Limb (tissue), 2 donors: ENCODE measurements at regions not wholly inside any gene's neighbourhood (a gene's known extent, or its start where the extent isn't known, plus 50 kb on each side); places are given as distances from the start of the nearest gene placed in this dataset.
"Not testable (repeated sequence)": the region's sequence is repeated elsewhere in the genome, so short reads cannot be mapped to it uniquely, and the experiment has no call there.

Experiments
- DNase-seq, 2 donors: peaks; one replicate each; pipeline ENCODE4 v3.0.0-alpha.2; 2016; ENCODE audit errors: extremely low spot score in 2 of 2

DNA sequence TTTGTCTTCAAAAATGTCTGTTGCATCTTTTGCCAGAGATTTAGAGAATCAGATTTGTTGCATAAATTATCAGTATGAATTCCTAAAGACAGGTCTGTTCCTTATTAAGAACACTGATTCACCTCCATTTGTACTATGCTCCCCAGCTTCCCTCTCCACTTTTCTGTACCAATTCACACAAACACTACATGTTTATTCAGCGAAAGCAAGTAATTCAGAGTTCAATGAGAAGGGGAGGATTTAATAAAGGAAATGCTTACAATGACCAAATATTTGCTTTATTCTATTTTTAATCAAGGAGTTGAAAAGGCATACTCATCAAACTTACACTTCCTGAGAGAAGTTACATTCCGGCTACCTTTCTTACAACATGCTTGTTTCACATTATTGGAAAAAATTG, 135.5 kb downstream of the NBPF8 start:
- not testable (repeated sequence) for DNase-seq

DNA sequence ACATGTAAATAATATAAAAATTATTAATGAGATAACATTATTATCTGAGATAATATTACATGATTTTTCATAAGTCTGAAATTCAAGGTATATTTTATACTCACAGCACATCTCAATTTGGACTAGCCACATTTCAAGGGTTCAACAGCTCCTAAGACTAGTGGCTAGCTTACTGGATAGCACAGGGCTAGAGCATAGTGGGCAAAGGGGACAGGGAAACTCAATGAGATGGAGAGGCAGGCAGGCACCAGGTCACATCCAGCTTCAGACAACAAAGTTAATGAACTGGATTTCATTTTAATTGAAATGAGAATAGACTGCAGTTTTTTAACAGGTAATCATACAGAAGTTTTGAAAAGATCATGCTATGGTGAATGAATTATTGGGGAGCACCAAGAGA, 137.4 kb downstream of the NBPF8 start:
- not testable (repeated sequence) for DNase-seq

DNA sequence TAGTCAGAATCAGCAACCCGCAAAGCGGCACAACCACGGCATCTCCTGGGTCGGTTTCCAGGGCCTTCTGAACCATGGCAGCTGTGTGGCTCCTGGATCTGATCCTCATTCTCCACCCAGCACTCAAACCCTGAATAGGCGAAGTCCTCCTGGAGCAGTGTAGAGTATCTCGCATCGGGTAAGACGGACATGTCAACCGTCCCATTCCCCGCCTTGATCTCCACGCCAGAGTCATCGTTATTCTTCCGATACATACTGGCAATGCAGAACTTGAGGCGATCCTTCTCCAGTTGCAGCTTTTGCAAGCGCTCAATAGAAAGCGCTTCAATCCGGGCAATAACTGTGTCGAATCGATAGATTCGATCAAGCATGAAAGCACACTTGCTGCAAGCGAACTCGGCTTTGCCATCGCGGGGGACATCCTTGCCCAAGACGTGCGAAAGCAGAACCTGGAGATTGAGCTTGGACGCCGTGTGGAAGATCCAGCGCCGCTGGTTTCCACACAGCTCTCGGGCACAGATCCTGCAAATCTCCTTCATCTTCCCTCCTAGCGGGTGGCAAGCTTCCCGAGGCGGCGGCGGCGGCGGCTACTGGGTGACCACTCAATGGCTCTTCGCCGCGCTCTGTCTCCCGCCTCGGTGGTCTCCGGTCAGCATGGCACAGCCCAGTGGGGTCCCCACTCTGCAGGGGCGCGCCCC, 142.9 kb downstream of the NBPF8 start:
- DNase-seq: peak in 1 of 2 donors; percentile 32

DNA sequence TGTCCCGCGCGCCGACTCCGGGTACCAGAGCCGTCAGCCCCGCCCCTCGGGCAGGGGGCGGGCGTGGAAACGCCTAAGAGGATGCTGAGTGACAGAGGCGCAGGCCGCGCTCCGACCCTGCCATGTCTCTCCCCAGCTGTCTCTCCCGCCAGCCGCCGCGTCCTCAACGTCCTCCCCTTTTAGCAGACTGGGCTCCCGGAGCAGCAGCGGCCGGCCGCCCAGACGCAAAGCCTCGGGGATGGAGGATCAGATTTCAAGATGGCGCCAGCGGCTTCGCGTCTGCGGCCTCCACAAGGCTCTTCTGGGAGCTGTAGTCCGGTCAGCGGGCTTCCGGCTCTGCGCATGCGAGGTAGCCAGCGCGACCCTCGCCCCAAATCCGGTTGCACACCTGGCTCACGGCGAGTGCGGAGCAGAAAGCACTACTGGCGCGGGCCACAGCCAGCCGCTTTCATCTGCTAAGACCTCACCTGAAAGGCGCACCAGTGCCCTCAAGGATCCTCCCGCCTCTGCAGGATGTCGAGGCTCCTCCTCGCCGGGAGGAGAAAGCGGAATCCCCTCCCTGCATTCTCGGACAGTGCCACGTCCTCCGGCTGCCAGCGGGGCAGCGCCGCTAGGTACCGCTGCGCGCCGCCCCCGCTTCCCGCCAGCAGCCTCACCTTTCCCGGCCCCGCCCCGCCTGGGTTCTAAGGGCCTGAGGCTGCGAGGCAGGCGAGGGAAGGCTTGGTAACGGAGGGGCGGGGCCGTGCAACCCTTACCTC, 143.6 kb downstream of the NBPF8 start:
- DNase-seq: peak; percentile 53 to 76

DNA sequence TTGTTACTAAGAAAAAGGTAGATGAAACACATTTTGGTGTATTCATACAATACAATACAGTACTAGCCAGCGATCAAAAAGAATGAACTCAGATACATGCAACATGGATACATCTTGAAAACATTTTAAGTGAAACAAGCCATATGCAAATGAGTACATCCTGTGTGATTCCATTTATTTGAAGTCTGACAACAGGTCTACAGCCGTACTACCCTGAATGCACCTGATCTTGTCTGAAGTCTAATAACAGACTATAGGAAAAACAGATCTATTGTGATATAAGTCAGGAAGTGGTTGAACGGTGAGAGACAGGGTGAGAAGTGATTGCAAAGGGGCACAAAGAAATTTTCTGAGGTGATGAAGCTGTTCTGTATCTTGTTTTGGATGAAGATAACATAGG, 146.9 kb downstream of the NBPF8 start:
- DNase-seq: not testable (repeated sequence)

DNA sequence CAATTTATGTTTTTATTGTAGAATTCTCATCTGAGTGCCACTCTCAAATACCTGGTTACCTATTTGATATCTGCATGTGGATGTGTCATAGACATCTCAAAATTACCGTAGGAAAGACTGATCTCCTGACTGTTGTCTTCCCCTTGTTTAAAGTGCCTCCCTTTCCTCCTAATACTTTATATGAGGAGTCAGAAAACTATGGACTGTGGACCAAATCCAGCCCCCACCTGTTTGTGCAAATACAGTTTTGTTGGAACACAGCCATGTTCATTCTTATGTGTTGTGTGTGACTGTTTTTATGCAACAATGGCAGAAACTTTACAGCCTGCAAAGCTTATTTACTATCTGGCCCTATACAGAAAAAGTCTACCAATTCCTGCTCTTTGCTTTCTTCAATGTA, 150.6 kb downstream of the NBPF8 start:
- DNase-seq: not testable (repeated sequence)

DNA sequence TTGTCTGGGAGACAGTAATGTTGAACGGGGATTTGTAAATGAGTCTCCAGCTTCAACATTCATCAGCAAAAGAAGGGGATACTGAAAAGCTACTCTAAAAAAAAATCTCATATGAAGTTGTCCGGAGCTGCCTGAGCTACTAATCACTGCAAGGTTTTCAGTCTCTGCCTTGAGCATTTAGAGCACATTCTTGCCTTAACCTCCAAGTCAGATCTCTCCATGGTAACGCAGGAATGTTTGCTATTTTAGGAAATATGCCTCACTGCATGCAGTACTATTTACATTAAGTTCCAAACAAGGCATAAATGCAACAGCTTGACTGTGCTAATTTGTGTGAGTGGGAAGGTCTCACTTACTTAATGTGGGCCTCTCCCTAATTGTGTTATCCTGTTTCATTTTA, 152.8 kb downstream of the NBPF8 start:
- DNase-seq: not testable (repeated sequence)

DNA sequence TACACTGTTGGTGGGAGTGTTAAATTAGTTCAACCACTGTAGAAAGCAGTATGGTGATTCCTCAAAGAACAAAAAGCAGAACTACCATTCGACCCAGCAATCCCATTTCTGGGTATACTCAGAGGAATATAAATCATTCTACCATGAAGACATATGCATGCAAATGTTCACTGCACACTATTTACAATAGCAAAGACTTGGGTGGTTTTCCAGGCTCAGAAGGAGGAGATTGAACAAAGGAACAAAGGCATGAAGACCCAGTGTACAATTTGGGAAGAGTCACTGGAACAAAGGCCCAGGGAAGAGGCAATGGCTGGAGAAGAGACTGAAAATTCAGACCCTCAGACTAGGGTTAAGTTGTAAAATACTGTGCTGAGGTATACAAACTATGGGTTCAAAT, 148.5 kb upstream of the NBPF26 start:
- not testable (repeated sequence) for DNase-seq

DNA sequence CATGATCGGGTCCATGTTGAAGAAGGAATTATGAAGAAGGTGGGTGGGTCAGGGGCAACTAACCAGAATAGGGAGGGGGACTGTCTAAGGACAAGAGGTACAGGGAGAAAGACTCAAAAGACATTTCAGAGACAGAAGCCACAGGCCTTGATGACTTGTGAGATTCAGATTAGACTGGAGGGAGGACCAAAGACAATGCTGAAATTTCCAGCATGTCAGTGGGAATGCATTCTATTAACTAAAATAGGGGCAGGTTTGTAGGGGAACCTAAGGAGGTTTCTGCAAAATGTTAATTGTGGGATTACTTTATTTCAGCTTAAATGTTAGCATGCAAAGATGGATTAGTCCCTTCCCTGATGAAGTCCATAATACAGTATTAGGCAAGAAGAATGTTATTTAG, 141.6 kb upstream of the NBPF26 start:
- DNase-seq: not testable (repeated sequence)

DNA sequence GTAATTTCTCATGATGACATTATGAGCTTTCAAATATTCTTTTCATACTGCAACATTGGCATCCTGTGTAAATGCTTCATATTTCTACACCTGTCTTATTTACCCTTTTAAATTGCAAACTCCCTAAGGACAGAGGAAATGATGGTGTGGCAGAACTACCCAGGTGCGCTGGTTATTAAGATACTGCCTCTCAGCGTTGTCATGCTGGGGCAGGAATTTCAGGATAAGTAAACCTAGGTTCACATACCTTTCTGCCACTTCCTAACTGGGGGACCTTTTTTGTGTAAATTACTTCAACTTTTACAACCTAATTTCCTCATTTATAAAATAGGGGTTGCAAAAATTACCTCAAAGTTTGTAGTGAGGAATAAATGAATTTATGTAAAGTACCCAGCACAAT, 137.7 kb upstream of the NBPF26 start:
- DNase-seq: not testable (repeated sequence)

DNA sequence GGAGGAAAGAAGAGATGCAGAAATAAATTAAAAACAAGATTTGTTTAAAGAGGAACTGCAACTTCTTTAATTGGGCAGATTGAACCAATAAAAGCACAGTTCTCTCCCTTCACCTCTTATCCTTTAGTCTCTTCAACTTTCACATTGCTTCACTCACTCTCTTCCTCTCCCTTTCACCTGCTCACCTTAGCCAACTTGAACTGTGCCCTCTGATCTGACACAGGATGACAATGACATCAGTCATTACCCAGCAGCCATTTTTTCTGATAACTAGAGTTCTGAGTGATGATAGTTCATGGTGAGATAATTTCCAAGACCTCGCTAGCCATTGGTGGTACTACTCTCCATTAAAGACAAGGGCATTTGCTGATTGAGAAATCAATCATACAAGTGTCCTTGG, 134.9 kb upstream of the NBPF26 start:
- not testable (repeated sequence) for DNase-seq

DNA sequence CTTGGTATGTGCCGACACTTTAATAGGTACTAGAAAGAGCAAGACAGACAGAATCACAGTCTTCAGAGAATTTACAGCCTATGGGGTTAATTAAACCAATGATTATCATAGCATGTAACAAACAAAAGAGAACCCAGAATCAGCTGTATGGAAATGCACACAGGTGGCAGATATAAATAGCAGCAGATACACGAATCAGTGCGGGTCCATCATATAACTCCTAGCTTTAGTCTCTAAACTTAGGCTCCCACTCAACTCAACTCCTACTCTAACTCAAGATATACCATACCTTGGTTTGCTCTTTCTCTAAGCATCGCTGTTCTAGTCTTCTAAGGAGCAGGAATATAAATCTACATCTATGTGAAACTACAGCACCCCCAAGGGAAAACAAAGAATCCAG, 132.0 kb upstream of the NBPF26 start:
- not testable (repeated sequence) for DNase-seq

DNA sequence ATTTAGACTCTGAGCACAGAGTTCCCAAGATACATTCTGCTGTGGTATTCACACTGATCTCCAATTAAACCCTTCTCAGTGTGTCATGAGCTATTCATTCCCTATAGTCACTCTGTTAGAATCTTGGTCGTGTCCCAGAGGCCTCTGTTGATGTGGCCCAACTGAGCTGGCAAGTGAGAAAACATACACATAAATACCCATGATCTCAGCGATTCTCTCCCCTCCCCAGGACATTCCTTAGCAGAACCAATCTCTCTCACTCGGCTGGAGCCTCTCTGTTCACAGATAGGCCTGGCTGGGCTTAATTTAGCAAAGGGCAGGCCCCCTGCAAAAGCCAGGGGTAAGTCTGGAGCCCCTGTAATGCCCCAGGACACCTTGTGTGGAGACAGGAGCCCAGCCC, 130.8 kb upstream of the NBPF26 start:
- DNase-seq: not testable (repeated sequence)

DNA sequence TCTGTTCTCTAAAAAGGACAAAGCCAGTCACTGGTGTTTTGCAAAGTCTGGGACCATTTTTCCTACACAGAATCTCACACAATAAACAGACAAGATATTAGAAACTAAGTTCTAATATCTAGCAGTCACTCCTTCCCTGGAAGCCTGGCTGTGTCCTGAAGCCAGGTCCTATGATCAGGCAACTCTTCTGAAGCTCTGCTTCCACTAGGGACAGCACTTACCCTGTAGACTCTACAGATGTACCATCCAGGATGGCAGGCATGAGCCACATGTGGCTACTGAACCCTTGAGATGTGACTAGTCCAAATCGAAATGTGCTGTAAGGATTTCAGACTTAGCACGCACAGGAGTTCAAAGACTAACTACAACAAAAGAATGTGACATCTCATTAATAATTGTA, 130.1 kb upstream of the NBPF26 start:
- not testable (repeated sequence) for DNase-seq

DNA sequence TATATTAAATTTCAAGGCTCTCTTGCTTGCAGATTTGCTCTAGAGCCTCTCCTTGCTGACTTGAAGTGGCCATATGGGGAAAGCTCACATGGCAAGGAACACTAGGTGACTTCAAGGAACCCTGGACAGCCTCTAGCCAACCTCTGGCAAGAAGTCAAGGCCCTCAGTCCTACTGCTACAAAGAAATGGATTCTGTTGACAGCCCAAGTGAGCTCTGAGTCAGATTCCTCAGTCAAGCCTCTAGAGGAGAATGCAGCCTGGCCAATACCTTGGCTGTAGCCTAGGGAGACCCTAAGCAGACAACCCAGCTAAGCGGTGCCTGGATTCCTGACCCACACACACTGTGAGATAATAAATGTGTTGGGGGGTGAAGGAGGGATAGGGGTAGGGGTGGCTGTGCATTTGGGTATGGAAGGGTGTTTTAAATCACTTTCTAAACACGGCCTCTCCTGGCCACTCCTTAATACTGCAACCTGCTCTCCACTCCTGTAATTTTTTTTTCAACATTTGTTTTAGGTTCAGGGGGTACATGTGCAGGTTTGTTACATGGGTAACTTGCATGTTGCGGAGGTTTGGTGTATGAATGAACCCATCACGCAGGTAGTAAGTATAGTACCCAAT, 125.3 kb upstream of the NBPF26 start:
- DNase-seq: not testable (repeated sequence)

DNA sequence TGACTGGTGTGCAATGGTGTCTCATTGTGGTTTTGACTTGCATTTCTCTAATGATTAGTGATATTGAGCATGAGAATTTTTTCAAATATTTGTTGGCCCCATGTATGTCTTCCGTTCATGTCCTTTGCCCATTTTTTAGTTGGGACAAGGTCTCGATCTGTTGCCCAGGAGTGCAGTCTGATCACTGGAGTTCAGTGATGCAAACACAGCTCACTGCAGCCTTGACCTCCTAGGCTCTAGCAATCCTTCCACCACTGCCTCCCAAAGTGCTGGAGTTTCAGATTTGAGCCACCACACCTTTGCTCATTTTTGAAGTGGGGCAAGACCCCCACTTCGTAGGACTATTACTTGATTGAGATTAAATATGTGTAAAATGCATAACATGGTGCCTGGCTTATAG, 124.2 kb upstream of the NBPF26 start:
- not testable (repeated sequence) for DNase-seq

DNA sequence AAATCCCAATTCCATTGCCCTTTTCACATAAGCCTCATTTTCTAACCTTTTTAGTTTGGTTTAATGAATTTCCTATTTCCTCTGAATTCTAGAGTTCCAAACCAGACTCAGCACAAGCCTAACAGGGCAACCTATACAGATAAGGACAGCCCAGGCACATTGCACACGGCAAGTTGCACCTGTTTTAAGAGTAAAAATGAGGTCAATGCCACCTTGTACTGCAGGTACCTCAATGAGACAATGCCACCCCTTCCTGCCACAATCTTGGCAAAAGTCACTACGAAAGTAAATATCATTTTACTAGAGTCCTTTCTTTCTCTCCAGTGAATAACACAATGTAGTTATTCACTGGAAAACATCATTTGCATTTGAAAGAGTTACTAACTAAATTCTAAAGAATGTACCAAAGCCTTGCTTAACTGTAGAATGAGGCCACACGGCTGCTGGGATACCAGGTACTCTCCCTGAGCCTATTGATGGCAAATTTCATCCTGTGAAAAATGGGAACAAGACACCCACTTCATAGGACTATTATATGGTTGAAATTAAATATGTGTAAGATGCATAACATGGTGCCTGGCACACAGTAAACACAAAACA, 123.2 kb upstream of the NBPF26 start:
- not testable (repeated sequence) for DNase-seq

DNA sequence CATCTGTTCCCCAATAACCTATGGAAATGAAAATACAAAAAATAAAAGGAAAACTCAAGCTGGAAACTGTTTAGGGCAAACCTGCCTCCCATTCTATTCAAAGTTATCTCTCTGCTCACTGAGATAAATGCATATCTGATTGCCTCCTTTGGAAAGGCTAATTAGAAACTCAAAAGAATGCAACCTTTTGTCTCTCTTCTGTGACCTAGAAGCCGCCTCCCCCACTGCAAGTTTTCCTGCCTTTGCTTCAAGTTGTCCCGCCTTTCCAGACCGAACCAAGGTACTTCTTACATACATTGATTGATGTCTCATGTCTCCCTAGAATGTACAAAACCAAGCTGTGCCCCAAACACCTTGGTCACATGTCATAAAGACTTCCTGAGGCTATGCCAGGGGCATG, 115.9 kb upstream of the NBPF26 start:
- DNase-seq: not testable (repeated sequence)

DNA sequence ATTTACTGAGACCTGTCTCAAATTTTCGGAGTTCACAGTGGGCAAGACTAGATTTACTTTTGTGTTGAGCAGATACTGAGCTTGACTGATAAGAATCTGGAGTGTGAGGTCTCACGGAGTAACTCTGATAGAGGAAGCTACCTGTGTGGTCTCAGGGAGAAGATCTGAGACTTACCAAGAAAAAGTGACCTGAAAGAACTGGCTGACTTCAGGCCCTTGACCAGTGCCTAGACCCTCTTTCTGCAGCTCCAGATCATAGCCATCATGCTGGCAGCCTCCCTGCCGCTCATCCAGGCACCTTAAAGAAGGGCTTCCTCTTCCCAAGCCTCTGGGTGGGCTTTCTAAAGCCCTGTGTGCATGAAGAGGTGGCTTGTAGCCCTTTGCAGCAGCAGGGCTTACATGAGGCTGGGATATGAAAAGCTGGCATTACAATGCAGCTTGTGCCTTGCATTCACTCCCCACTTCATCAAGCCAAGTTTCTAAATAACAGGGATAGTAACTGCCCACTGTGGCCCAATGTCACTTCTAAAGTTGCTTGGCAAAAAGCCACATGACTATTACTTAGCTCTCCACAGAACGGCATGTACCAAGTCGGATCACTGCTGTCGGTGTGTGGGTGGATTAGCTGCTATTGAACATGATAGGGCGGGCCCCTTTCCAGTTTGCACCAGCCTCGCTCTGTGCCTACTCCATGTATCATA, 115.3 kb upstream of the NBPF26 start:
- DNase-seq: not testable (repeated sequence)

DNA sequence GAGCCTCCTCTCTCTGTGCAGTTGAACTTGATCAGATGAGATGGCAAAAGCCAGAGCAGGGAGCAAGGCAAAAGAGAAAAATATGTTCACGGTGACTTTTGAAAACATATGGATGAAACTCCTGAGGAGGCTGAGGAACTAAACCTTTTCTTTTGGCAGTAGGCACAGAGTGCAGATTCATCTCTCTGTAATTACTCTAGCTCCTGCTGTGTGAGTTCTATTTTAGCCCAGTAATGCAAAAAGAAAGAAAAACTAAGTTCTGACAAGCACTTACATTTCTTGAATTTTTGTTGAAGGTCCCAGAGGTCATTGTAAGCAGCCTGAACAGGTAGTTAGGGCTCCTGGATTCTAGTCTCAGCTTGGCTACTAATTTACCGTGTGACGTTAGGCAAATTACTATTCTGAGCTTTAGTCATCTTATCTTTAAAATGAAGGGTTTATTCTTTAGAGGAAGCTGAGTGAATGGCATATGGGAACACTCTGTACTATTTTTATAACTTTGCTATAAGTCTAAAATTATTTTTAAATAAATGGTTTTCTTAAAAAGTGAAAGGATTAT, 114.7 kb upstream of the NBPF26 start:
- not testable (repeated sequence) for DNase-seq

DNA sequence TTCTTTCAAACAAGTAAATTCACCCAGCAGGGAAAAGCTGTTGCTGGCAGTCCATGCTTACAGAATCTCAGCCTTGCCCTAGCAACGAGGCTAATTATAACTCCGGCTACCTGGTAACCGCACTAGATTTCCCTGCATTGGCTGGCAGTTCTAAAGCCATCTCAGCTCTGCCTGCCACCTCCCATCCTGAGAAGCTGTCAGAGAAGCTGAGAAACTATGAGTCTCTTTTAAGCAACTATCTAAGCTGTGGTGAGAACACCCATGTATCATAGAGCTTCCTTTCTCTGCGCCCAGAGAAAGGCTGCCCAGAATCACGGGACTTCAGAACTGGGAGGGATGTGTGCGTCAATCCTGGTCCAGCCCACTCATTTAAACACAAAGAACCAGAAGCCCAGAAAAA, 113.9 kb upstream of the NBPF26 start:
- DNase-seq: not testable (repeated sequence)
